HEK293 (cell line): ENCODE measurements at regions not wholly inside any gene's neighbourhood (a gene's known extent, or its start where the extent isn't known, plus 50 kb on each side); places are given as distances from the start of the nearest gene placed in this dataset.

Experiments
- CTCF ChIA-PET: fragments of 350-600 bp; formaldehyde crosslinking; extraction: SDS; loops from one replicate; lab custom pipeline; 2021; ENCODE audit warnings: antibody characterized with exemption; lab: Yijun Ruan, JAX
- POLR2A ChIA-PET: fragments of 300-600 bp; formaldehyde crosslinking; extraction: SDS; loops from one replicate; lab custom pipeline; 2020; ENCODE audit warnings: antibody characterized with exemption, inconsistent platforms; lab: Yijun Ruan, JAX
- H3K27ac ChIP-seq: fragments of 200-500 bp; sonication (Bioruptor generic); 2 replicates; pipeline ENCODE4 v1.5.1; 2014; ENCODE audit warnings: low read depth, low read length, control low read depth, inconsistent platforms; ENCODE audit errors: extremely low read depth
- H3K36me3 ChIP-seq, 2 experiments: fragments of 200-500 bp in 1 of 2; sonication (Bioruptor generic) in 1 of 2; 1 replicate in 1 of 2; 2 replicates in 1 of 2; pipeline ENCODE4 v1.5.1; 2014 to 2017; ENCODE audit warnings: inconsistent platforms in 2 of 2, low read length in 2 of 2; ENCODE audit not compliant: control insufficient read depth in 2 of 2, insufficient read depth in 1 of 2
- H3K4me1 ChIP-seq: fragments of 200-500 bp; sonication (Bioruptor generic); 2 replicates; pipeline ENCODE4 v1.5.1; 2014; ENCODE audit warnings: mild to moderate bottlenecking, low read length, inconsistent platforms; ENCODE audit not compliant: control insufficient read depth, insufficient read depth
- H3K4me3 ChIP-seq: 2 replicates; pipeline ENCODE4 v1.5.1; 2011; ENCODE audit warnings: low read depth, mild to moderate bottlenecking, control low read depth, low read length, moderate library complexity
- H3K9me3 ChIP-seq: fragments of 200-500 bp; sonication (Bioruptor generic); 2 replicates; pipeline ENCODE4 v1.5.1; 2014; ENCODE audit warnings: low read depth, low read length, inconsistent platforms; ENCODE audit not compliant: control insufficient read depth, insufficient read depth
- GFI1B ChIP-seq: fragments of 450-650 bp; formaldehyde crosslinking; IDR thresholded peaks from 2 replicates; pipeline ENCODE4 v1.5.1; 2016; ENCODE audit warnings: missing biosample characterization, missing genetic modification characterization
- KLF7 ChIP-seq: fragments of 450-650 bp; formaldehyde crosslinking; IDR thresholded peaks from 2 replicates; pipeline ENCODE4 v1.5.1; 2016; ENCODE audit warnings: missing biosample characterization, missing genetic modification characterization, borderline replicate concordance
- WT1 ChIP-seq: fragments of 450-650 bp; formaldehyde crosslinking; IDR thresholded peaks from 2 replicates; pipeline ENCODE4 v1.5.1; 2016; ENCODE audit warnings: missing biosample characterization, missing genetic modification characterization
- ZBTB7A ChIP-seq: fragments of 450-650 bp; formaldehyde crosslinking; IDR thresholded peaks from 2 replicates; pipeline ENCODE4 v1.5.1; 2016; ENCODE audit warnings: low read depth, missing biosample characterization, missing genetic modification characterization
- ZNF157 ChIP-seq: fragments of 450-650 bp; formaldehyde crosslinking; IDR thresholded peaks from 2 replicates; pipeline ENCODE4 v1.5.1; 2016; ENCODE audit warnings: missing biosample characterization, missing genetic modification characterization
- ZNF169 ChIP-seq: fragments of 450-650 bp; formaldehyde crosslinking; IDR thresholded peaks from 2 replicates; pipeline ENCODE4 v1.5.1; 2016; ENCODE audit warnings: missing biosample characterization, missing genetic modification characterization
- ZNF19 ChIP-seq: fragments of 450-650 bp; formaldehyde crosslinking; IDR thresholded peaks from 2 replicates; pipeline ENCODE4; 2016; ENCODE audit warnings: missing biosample characterization, missing genetic modification characterization, low read depth
- ZNF23 ChIP-seq: fragments of 450-650 bp; formaldehyde crosslinking; IDR thresholded peaks from 2 replicates; pipeline ENCODE4 v1.5.1; 2016; ENCODE audit warnings: missing biosample characterization, missing genetic modification characterization, borderline replicate concordance
- ZNF266 ChIP-seq: fragments of 450-650 bp; formaldehyde crosslinking; IDR thresholded peaks from 2 replicates; pipeline ENCODE4 v1.5.1; 2016; ENCODE audit warnings: missing biosample characterization, missing genetic modification characterization, low read depth
- ZNF426 ChIP-seq: fragments of 450-650 bp; formaldehyde crosslinking; IDR thresholded peaks from 2 replicates; pipeline ENCODE4 v1.5.1; 2017; ENCODE audit warnings: missing biosample characterization, missing genetic modification characterization, mild to moderate bottlenecking, inconsistent platforms, moderate library complexity
- ZNF48 ChIP-seq: fragments of 450-650 bp; formaldehyde crosslinking; IDR thresholded peaks from 2 replicates; pipeline ENCODE4 v1.5.1; 2016; ENCODE audit warnings: missing biosample characterization, missing genetic modification characterization
- ZNF501 ChIP-seq: fragments of 450-650 bp; formaldehyde crosslinking; IDR thresholded peaks from 2 replicates; pipeline ENCODE4 v1.5.1; 2016; ENCODE audit warnings: missing biosample characterization, missing genetic modification characterization
- ZNF560 ChIP-seq: fragments of 450-650 bp; formaldehyde crosslinking; IDR thresholded peaks from 2 replicates; pipeline ENCODE4 v1.5.1; 2017; ENCODE audit warnings: missing biosample characterization, missing genetic modification characterization, borderline replicate concordance
- ZNF585B ChIP-seq: fragments of 450-650 bp; formaldehyde crosslinking; IDR thresholded peaks from 2 replicates; pipeline ENCODE4 v1.5.1; 2016; ENCODE audit warnings: missing biosample characterization, missing genetic modification characterization
- ZNF600 ChIP-seq: fragments of 450-650 bp; formaldehyde crosslinking; IDR thresholded peaks from 2 replicates; pipeline ENCODE4 v1.5.1; 2016; ENCODE audit warnings: missing biosample characterization, missing genetic modification characterization
- ZNF664 ChIP-seq: fragments of 450-650 bp; formaldehyde crosslinking; IDR thresholded peaks from 2 replicates; pipeline ENCODE4 v1.5.1; 2016; ENCODE audit warnings: missing biosample characterization, missing genetic modification characterization
- ZNF701 ChIP-seq: fragments of 450-650 bp; formaldehyde crosslinking; IDR thresholded peaks from 2 replicates; pipeline ENCODE4 v1.5.1; 2016; ENCODE audit warnings: missing biosample characterization, missing genetic modification characterization
- ZNF791 ChIP-seq: fragments of 450-650 bp; formaldehyde crosslinking; IDR thresholded peaks from 2 replicates; pipeline ENCODE4 v1.5.1; 2016; ENCODE audit warnings: missing biosample characterization, missing genetic modification characterization
- ZNF843 ChIP-seq: fragments of 450-650 bp; formaldehyde crosslinking; IDR thresholded peaks from 2 replicates; pipeline ENCODE4 v1.5.1; 2016; ENCODE audit warnings: missing biosample characterization, missing genetic modification characterization
- ZSCAN30 ChIP-seq: fragments of 450-650 bp; IDR thresholded peaks from 2 replicates; pipeline ENCODE4 v1.5.1; 2018; ENCODE audit warnings: missing biosample characterization, mild to moderate bottlenecking, missing genetic modification characterization, moderate library complexity
- TF ChIP-seq, protein P1 (sequence below): fragments of 450-650 bp; formaldehyde crosslinking; IDR thresholded peaks from 2 replicates; pipeline ENCODE4 v1.5.1; 2017; ENCODE audit warnings: missing biosample characterization, missing genetic modification characterization
- TF ChIP-seq, protein P2 (sequence below): sonication (generic); formaldehyde crosslinking; IDR thresholded peaks from 2 replicates; pipeline ENCODE4 v1.8.1; 2022; ENCODE audit warnings: mild to moderate bottlenecking, moderate library complexity, missing genetic modification reagents
- TF ChIP-seq, protein P3 (sequence below): fragments of 450-650 bp; formaldehyde crosslinking; IDR thresholded peaks from 2 replicates; pipeline ENCODE4 v1.5.1; 2016; ENCODE audit warnings: missing biosample characterization, missing genetic modification characterization

DNA sequence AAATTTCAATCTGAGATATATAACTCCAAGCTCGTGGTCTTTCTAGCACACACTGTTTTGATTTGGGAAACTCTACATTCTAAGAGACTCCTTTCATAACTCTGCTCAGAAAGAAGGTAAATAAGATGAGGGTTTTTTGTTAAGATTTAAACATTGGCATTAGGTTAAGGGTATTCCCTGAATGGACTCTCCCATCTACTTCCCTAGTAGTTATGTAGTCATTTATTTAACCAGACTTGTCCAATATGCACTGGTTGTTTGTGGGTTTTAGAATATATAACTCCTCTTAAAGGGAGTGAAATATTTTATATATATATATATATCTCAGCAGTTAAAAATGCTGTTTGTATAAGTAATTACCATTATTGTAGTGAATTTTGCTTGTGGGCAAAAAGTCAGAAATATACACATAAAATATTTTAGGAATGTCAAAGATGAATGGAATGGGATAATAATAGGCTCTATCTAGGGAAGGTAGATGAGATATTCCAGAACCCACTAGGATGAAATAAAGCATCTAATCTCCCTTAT lies 61.5 kb upstream of the WDR75 start:
- Histone ChIP-seq H3K4me1 (0 out of 2 replicates have a peak, but pooled peaks cover 3% of the 10 kb centered on the region), H3K9me3 (no peaks in the 10 kb centered on the region), H3K36me3 (no peaks in the 10 kb centered on the region), H3K4me3 (no peak overlapping the region), H3K27ac (no peak overlapping the region)
- TF ChIP-seq, protein P1, sequence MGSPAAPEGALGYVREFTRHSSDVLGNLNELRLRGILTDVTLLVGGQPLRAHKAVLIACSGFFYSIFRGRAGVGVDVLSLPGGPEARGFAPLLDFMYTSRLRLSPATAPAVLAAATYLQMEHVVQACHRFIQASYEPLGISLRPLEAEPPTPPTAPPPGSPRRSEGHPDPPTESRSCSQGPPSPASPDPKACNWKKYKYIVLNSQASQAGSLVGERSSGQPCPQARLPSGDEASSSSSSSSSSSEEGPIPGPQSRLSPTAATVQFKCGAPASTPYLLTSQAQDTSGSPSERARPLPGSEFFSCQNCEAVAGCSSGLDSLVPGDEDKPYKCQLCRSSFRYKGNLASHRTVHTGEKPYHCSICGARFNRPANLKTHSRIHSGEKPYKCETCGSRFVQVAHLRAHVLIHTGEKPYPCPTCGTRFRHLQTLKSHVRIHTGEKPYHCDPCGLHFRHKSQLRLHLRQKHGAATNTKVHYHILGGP (tag by site-specific recombination) = no peak
- TF ChIP-seq, protein P2, sequence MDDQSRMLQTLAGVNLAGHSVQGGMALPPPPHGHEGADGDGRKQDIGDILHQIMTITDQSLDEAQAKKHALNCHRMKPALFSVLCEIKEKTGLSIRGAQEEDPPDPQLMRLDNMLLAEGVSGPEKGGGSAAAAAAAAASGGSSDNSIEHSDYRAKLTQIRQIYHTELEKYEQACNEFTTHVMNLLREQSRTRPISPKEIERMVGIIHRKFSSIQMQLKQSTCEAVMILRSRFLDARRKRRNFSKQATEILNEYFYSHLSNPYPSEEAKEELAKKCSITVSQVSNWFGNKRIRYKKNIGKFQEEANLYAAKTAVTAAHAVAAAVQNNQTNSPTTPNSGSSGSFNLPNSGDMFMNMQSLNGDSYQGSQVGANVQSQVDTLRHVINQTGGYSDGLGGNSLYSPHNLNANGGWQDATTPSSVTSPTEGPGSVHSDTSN (CRISPR knock-in tag) = no peak
- TF ChIP-seq WT1 (no peak), ZNF157 (tag by site-specific recombination) (no peak), GFI1B (tag by site-specific recombination) (no peak), ZNF585B (tag by site-specific recombination) (no peak), ZNF23 (no peak), KLF7 (tag by site-specific recombination) (no peak), ZNF600 (tag by site-specific recombination) (no peak), ZSCAN30 (tag by site-specific recombination) (no peak), ZNF501 (tag by site-specific recombination) (no peak)
- ChIA-PET POLR2A (interaction anchor here (1.5 kb wide), 1 partner anchor 61 kb away, joined by 3 read pairs; the partner anchor contains the start of gene WDR75), CTCF (interaction anchor here (0.7 to 2.1 kb wide), 4 partner anchors 14 to 463 kb away, joined by 3 to 6 read pairs (median 4); no protein-coding TSS in a partner anchor)

DNA sequence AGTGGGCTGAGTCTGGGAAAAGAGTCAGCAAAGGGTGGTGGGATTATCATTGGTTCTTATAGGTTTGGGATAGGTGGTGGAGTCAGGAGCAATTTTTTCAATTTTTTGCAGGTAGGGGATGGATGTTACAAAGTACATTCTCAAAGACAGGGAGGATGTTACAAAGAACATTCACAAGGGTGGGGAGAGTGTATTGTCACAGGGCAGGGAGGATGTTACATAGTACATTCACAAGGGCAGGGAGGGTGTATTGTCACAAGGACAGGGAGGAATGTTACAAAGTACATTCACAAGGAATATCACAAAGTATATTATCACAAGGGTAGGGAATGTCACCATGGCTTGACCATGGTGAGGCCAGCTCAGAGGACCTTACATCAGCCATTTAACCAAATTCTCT lies 58.6 kb upstream of the WDR75 start:
- POLR2A ChIA-PET = no interaction called here
- H3K9me3 ChIP-seq = no peaks in the 10 kb centered on the region
- TF ChIP-seq ZNF664 (tag by site-specific recombination) = no peak
- TF ChIP-seq, protein P3, sequence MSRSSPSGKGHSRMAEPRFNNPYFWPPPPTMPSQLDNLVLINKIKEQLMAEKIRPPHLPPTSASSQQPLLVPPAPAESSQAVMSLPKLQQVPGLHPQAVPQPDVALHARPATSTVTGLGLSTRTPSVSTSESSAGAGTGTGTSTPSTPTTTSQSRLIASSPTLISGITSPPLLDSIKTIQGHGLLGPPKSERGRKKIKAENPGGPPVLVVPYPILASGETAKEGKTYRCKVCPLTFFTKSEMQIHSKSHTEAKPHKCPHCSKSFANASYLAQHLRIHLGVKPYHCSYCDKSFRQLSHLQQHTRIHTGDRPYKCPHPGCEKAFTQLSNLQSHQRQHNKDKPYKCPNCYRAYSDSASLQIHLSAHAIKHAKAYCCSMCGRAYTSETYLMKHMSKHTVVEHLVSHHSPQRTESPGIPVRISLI (tag by site-specific recombination) = no peak
- no peak for TF ChIP-seq ZNF560 (tag by site-specific recombination)
- TF ChIP-seq ZNF791 (tag by site-specific recombination) = no peak
- TF ChIP-seq ZNF843 (tag by site-specific recombination) = no peak
- no peak for TF ChIP-seq ZNF169 (tag by site-specific recombination)
- TF ChIP-seq ZNF19 (tag by site-specific recombination) = no peak
- no peak for TF ChIP-seq ZNF701 (tag by site-specific recombination)
- TF ChIP-seq ZNF266 = no peak
- TF ChIP-seq ZNF426 (tag by site-specific recombination) = no peak
- TF ChIP-seq ZNF48 = no peak
- no peak for TF ChIP-seq ZBTB7A (tag by site-specific recombination)
- TF ChIP-seq, all 188 proteins: peak for 0
- H3K36me3 ChIP-seq = no peaks in the 10 kb centered on the region
- CTCF ChIA-PET = no interaction called here
- no peak overlapping the region for H3K27ac ChIP-seq
- 0 out of 2 replicates have a peak, but pooled peaks cover 3% of the 10 kb centered on the region for H3K4me1 ChIP-seq
- no peak overlapping the region for H3K4me3 ChIP-seq
